B cell (primary cell): ENCODE measurements at regions not wholly inside any gene's neighbourhood (a gene's known extent, or its start where the extent isn't known, plus 50 kb on each side); places are given as distances from the start of the nearest gene placed in this dataset.

Source experiments
- ATAC-seq: fragments of 200-7000 bp; cut with Tn5 transposase; one replicate; pipeline ENCODE4 v1.10.0; 2021; ENCODE audit warnings: low read depth, mild to moderate bottlenecking, moderate number of reproducible peaks, moderate library complexity
- CTCF ChIA-PET: fragments of 350-600 bp; sonication (Branson Sonifier 250); formaldehyde crosslinking; loops from one replicate; lab custom pipeline; 2021; ENCODE audit warnings: antibody characterized with exemption, inconsistent platforms; lab: Charles Lee
- POLR2A ChIA-PET: fragments of 350-600 bp; sonication (Branson Sonifier 250); formaldehyde crosslinking; loops from one replicate; lab custom pipeline; 2021; ENCODE audit warnings: antibody characterized with exemption; lab: Charles Lee
- DNase-seq: peaks from one replicate; pipeline ENCODE4 v3.0.0; 2013
- H2AFZ ChIP-seq: 2 replicates; pipeline ENCODE4 v1.6.1; 2012; ENCODE audit warnings: mild to moderate bottlenecking, low read depth, low read length; ENCODE audit not compliant: insufficient read depth, poor library complexity, severe bottlenecking
- H3K27ac ChIP-seq, 2 donors: 1 replicate in 1 of 2; 2 replicates in 1 of 2; pipeline ENCODE4 v1.5.1; 2012 to 2013; ENCODE audit warnings: low read length in 2 of 2, mild to moderate bottlenecking in 2 of 2, moderate library complexity in 1 of 2
- H3K27me3 ChIP-seq, 4 experiments: fragments of 200-600 bp in 1 of 4; sonication (generic) in 1 of 4; replicated peaks in 1 of 4; 1 replicate in 2 of 4; 2 replicates in 2 of 4; pipeline versions ENCODE4 v1.6.1 to v1.7.0; 2013 to 2016; ENCODE audit warnings: low read length in 3 of 4, mild to moderate bottlenecking in 2 of 4, mixed read lengths in 1 of 4, moderate library complexity in 1 of 4; ENCODE audit not compliant: insufficient read depth in 4 of 4, control insufficient read depth in 3 of 4; ENCODE audit errors: control extremely low read depth in 1 of 4
- H3K36me3 ChIP-seq, 2 experiments: replicated peaks in 1 of 2; 1 replicate in 1 of 2; 2 replicates in 1 of 2; pipeline versions ENCODE4 v1.6.1 to v1.7.1; 2013; ENCODE audit warnings: low read length in 1 of 2; ENCODE audit not compliant: insufficient read depth in 2 of 2, control insufficient read depth in 1 of 2; ENCODE audit errors: control extremely low read depth in 1 of 2, extremely low read depth in 1 of 2
- H3K4me1 ChIP-seq, 2 donors: fragments of 200-600 bp in 1 of 2; sonication (generic) in 1 of 2; 1 replicate in 1 of 2; 2 replicates in 1 of 2; pipeline versions ENCODE4 v1.5.1 to v1.6.1; 2013 to 2017; ENCODE audit warnings: low read length in 2 of 2; ENCODE audit not compliant: control insufficient read depth in 2 of 2, insufficient read depth in 2 of 2
- H3K4me2 ChIP-seq: replicated peaks from 2 replicates; pipeline ENCODE3; 2012; ENCODE audit warnings: mild to moderate bottlenecking, low read depth, low read length; ENCODE audit not compliant: poor library complexity, severe bottlenecking
- H3K4me3 ChIP-seq, 5 experiments: fragments of 200-600 bp in 1 of 5; sonication (generic) in 1 of 5; 1 replicate in 3 of 5; 2 replicates in 2 of 5; pipeline versions ENCODE4 v1.5.1 to v1.7.0; 2011 to 2016; ENCODE audit warnings: low read length in 4 of 5, mild to moderate bottlenecking in 4 of 5, low read depth in 2 of 5, control low read depth in 1 of 5, moderate library complexity in 1 of 5; ENCODE audit not compliant: insufficient read depth in 1 of 5; ENCODE audit errors: control extremely low read depth in 1 of 5, extremely low read depth in 1 of 5
- H3K79me2 ChIP-seq: fragments of 200-600 bp; sonication (generic); one replicate; pipeline ENCODE4 v1.6.0; 2016; ENCODE audit warnings: low read length; ENCODE audit not compliant: control insufficient read depth, insufficient read depth
- H3K9ac ChIP-seq: fragments of 200-600 bp; sonication (generic); 2 replicates; pipeline ENCODE4 v1.6.1; 2017; ENCODE audit warnings: mild to moderate bottlenecking, low read length, moderate library complexity
- H3K9me3 ChIP-seq, 3 donors: one replicate each; pipeline versions ENCODE4 v1.6.1 to v1.7.1; 2013; ENCODE audit warnings: low read length in 2 of 3; ENCODE audit not compliant: control insufficient read depth in 2 of 3, insufficient read depth in 1 of 3; ENCODE audit errors: control extremely low read depth in 1 of 3
- H4K20me1 ChIP-seq: 2 replicates; pipeline ENCODE4 v1.6.0; 2012; ENCODE audit warnings: mild to moderate bottlenecking, low read length; ENCODE audit not compliant: insufficient read depth, control insufficient read depth, poor library complexity, severe bottlenecking
- H3K27ac Mint-ChIP-seq: one replicate; pipeline ENCODE4 v1.8.0; 2021; ENCODE audit warnings: mixed read lengths
- H3K27me3 Mint-ChIP-seq: one replicate; pipeline ENCODE4 v1.8.0; 2021; ENCODE audit warnings: mixed read lengths
- H3K4me1 Mint-ChIP-seq: one replicate; pipeline ENCODE4 v1.8.0; 2021; ENCODE audit warnings: mixed read lengths
- H3K4me3 Mint-ChIP-seq: one replicate; pipeline ENCODE4 v1.8.0; 2021; ENCODE audit warnings: mixed read lengths
- H3K9me3 Mint-ChIP-seq: one replicate; pipeline ENCODE4 v1.8.0; 2022; ENCODE audit warnings: mixed read lengths; ENCODE audit not compliant: insufficient read depth
- CTCF ChIP-seq: fragments of 200-600 bp; IDR thresholded peaks from one replicate; pipeline ENCODE4 v1.8.0; 2022; ENCODE audit warnings: antibody characterized with exemption, mild to moderate bottlenecking
- EZH2 ChIP-seq: IDR thresholded peaks from 2 replicates; pipeline ENCODE4 v1.6.1; 2012; ENCODE audit warnings: borderline replicate concordance, low read depth, mild to moderate bottlenecking, moderate library complexity, low read length; ENCODE audit not compliant: insufficient read depth, poor library complexity, severe bottlenecking
- WGBS: methylation state at CpG from one replicate; pipeline ENCODE4 v1.1.5; 2013; ENCODE audit warnings: missing lambda C conversion rate; ENCODE audit not compliant: insufficient coverage; 5-methylcytosine and 5-hydroxymethylcytosine counted together
- intact Hi-C: fragments of 100-400 bp; cut with micrococcal nuclease; formaldehyde crosslinking; loops from one replicate; pipeline ENCODE4 v1.10.0; 2022

- Histone ChIP-seq H3K27ac (no peak overlapping the region), H3K36me3 (no peaks in the 10 kb centered on the region), H3K27me3 (peaks cover 0 to 2% (median 0%) of the 10 kb centered on the region in 4 experiments), H3K79me2 (no peaks in the 10 kb centered on the region), H3K9me3 (no peaks in the 10 kb centered on the region), H3K4me3 (no peak overlapping the region), H2AFZ (no peak overlapping the region), H4K20me1 (no peaks in the 10 kb centered on the region), H3K4me2 (no peak overlapping the region), H3K4me1 (no peaks in the 10 kb centered on the region), H3K9ac (no peak overlapping the region)
- Mint-ChIP-seq H3K9me3 (no peaks in the 10 kb centered on the region), H3K4me1 (no peaks in the 10 kb centered on the region), H3K4me3 (no peak overlapping the region), H3K27ac (no peak overlapping the region), H3K27me3 (peaks cover 25% of the 10 kb centered on the region)
- CTCF ChIA-PET: no interaction called here
- POLR2A ChIA-PET: no interaction called here
- no peak for ATAC-seq
- intact Hi-C loops: no loop called here
- DNase-seq: no peak
- TF ChIP-seq CTCF (no peak), EZH2 (no peak)
Observed at GRCh38 chr18:60038731-60039130, 138.9 kb downstream of the PMAIP1 start.

- WGBS: 83% methylated on average over 1 of the region's 2 CpGs
- no peaks in the 10 kb centered on the region for H3K79me2 ChIP-seq
- no peak overlapping the region for H3K27ac Mint-ChIP-seq
- peaks cover 10% of the 10 kb centered on the region for H3K27me3 Mint-ChIP-seq
- H3K27ac ChIP-seq: no peak overlapping the region
- H3K9me3 ChIP-seq: no peaks in the 10 kb centered on the region
- H3K4me3 Mint-ChIP-seq: no peak overlapping the region
- H3K4me1 Mint-ChIP-seq: no peaks in the 10 kb centered on the region
- H3K4me2 ChIP-seq: no peak overlapping the region
- H3K36me3 ChIP-seq: no peaks in the 10 kb centered on the region
- H3K27me3 ChIP-seq: peaks cover 0 to 4% (median 2%) of the 10 kb centered on the region in 4 experiments
- no peak overlapping the region for H2AFZ ChIP-seq
- no peaks in the 10 kb centered on the region for H3K4me1 ChIP-seq
- H3K9me3 Mint-ChIP-seq: no peaks in the 10 kb centered on the region
- intact Hi-C loops: no loop called here
- H3K4me3 ChIP-seq: no peak overlapping the region
- ATAC-seq (no peak), DNase-seq (no peak)
- H3K9ac ChIP-seq: no peak overlapping the region
- no peak for TF ChIP-seq CTCF
- TF ChIP-seq EZH2: no peak
- CTCF ChIA-PET: no interaction called here
- POLR2A ChIA-PET: no interaction called here
- no peaks in the 10 kb centered on the region for H4K20me1 ChIP-seq
Observed at GRCh38 chr18:60027397-60027796, 127.6 kb downstream of the PMAIP1 start.
